ENCODE measurements at regions not wholly inside any gene's neighbourhood (a gene's known extent, or its start where the extent isn't known, plus 50 kb on each side); places are given as distances from the start of the nearest gene placed in this dataset.

- no peak overlapping the region for H3K27ac ChIP-seq
- intact Hi-C loops (cut with DNase I), result loop anchor here in 3 of 10 donors (5.0 to 10.0 kb wide), 3 partner anchors 141 to 204 kb away; partner anchors contain the start of gene ACKR3 (in 2 of the 3)
- DNase-seq (no peak), ATAC-seq (peak in 2 of 8 donors; percentile 21 to 27)
- TF ChIP-seq CTCF (IDR thresholded peaks at IDR 0.05), result no peak
- WGBS, 2 donors, result 41 to 56% methylated on average over 10 of the region's 10 CpGs
- peaks cover 0 to 8% (median 0%) of the 10 kb centered on the region in 9 donors for H3K4me1 ChIP-seq
- peaks cover 0 to 14% (median 0%) of the 10 kb centered on the region in 7 donors for H3K27me3 ChIP-seq
- no peak overlapping the region for H3K4me3 ChIP-seq
- no peaks in the 10 kb centered on the region for H3K36me3 ChIP-seq
- no peaks in the 10 kb centered on the region for H3K9me3 ChIP-seq
Observed at GRCh38 chr2:236363711-236364277, 99.6 kb upstream of the ASB18 start.

GRCh38 chr2:236365258-236366048 lies 101.2 kb upstream of the ASB18 start:
- Histone ChIP-seq H3K36me3 (no peaks in the 10 kb centered on the region), H3K4me1 (peaks cover 0 to 8% (median 0%) of the 10 kb centered on the region in 9 donors), H3K27ac (no peak overlapping the region), H3K27me3 (peaks cover 0 to 23% (median 9%) of the 10 kb centered on the region in 7 donors), H3K9me3 (no peaks in the 10 kb centered on the region), H3K4me3 (no peak overlapping the region)
- no peak for TF ChIP-seq CTCF (IDR thresholded peaks at IDR 0.05)
- ATAC-seq, result no peak
- intact Hi-C loops (cut with DNase I), result loop anchor here in 2 of 10 donors (10.0 kb wide), 2 partner anchors 139 to 199 kb away; partner anchors contain the start of gene ACKR3 (in 1 of the 2)
- 83 to 87% methylated on average over 14 of the region's 14 CpGs for WGBS, 2 donors
- no peak for DNase-seq

GRCh38 chr2:236366049-236366387 lies 101.8 kb upstream of the ASB18 start:
- Histone ChIP-seq H3K4me1 (peaks cover 0 to 8% (median 0%) of the 10 kb centered on the region in 9 donors), H3K36me3 (no peaks in the 10 kb centered on the region), H3K4me3 (no peak overlapping the region), H3K27me3 (peaks cover 0 to 23% (median 9%) of the 10 kb centered on the region in 7 donors), H3K27ac (no peak overlapping the region), H3K9me3 (no peaks in the 10 kb centered on the region)
- TF ChIP-seq CTCF (IDR thresholded peaks at IDR 0.05), result no peak
- intact Hi-C loops (cut with DNase I), result loop anchor here in 2 of 10 donors (10.0 kb wide), 2 partner anchors 139 to 199 kb away; partner anchors contain the start of gene ACKR3 (in 1 of the 2)
- 74 to 80% methylated on average over 7 of the region's 7 CpGs for WGBS, 2 donors
- DNase-seq, result no peak
- no peak for ATAC-seq

- ATAC-seq, result no peak
- H3K27me3 ChIP-seq, result peaks cover 0 to 25% (median 9%) of the 10 kb centered on the region in 7 donors
- no peak overlapping the region for H3K4me3 ChIP-seq
- intact Hi-C loops (cut with DNase I), result loop anchor here in 2 of 10 donors (10.0 kb wide), 2 partner anchors 138 to 198 kb away; partner anchors contain the start of gene ACKR3 (in 1 of the 2)
- no peak for TF ChIP-seq CTCF (IDR thresholded peaks at IDR 0.05)
- no peaks in the 10 kb centered on the region for H3K9me3 ChIP-seq
- DNase-seq, result no peak
- H3K27ac ChIP-seq, result no peak overlapping the region
- no peaks in the 10 kb centered on the region for H3K36me3 ChIP-seq
- WGBS, 2 donors, result 30 to 35% methylated on average over 3 of the region's 3 CpGs
- H3K4me1 ChIP-seq, result peaks cover 0 to 8% (median 0%) of the 10 kb centered on the region in 9 donors
Observed at GRCh38 chr2:236366397-236366796, 102.2 kb upstream of the ASB18 start.
